Esophagus muscularis mucosa (tissue), 3 donors: ENCODE measurements at regions not wholly inside any gene's neighbourhood (a gene's known extent, or its start where the extent isn't known, plus 50 kb on each side); places are given as distances from the start of the nearest gene placed in this dataset.

Experiments used
- CTCF ChIP-seq, 3 experiments: fragments of 200-600 bp in 2 of 3; fragments of 450-650 bp in 1 of 3; sonication (generic) in 2 of 3; IDR thresholded peaks; one replicate each; pipeline ENCODE4 v1.5.1; 2017 to 2019; ENCODE audit warnings: antibody characterized with exemption in 3 of 3, mild to moderate bottlenecking in 2 of 3, moderate library complexity in 1 of 3
- POLR2AphosphoS5 ChIP-seq, 2 donors: sonication (generic); formaldehyde crosslinking; IDR thresholded peaks; one replicate each; pipeline ENCODE4 v1.6.1; 2017; ENCODE audit warnings: antibody characterized with exemption in 2 of 2

DNA sequence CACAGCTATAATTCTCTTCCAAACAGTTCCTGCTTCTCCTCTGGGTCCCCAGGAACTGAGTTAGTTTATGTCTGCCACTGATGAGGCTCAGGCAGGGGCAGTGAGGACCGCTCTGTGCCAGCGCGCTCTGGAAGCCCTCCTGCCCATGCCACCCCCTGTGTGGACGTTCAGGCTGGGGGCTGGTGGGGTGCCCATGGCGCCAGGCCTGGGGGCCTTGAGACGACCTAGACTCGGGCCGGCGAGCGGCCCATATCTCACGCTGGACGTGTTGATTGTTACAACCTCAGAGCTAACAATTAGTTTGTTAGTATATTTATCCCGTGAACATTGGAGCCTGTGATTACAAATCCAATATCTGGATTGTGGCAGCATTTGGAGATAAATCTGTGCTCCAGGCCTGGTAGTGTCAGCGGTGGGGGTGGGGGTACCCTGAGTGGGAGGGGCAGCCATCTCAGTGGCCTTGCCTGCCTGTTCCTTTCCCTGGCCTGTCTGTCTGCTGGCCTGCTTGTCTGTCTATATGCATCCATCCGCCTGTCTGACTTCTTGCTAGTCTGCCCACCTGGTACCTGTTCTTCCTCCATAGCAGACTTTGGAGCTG, 256.5 kb upstream of the MVB12B start:
- TF ChIP-seq CTCF (IDR thresholded peaks at IDR 0.05) = no peak
- TF ChIP-seq POLR2AphosphoS5 (IDR thresholded peaks at IDR 0.05) = no peak
